Ectodermal cell (in vitro differentiated cells): ENCODE measurements at regions not wholly inside any gene's neighbourhood (a gene's known extent, or its start where the extent isn't known, plus 50 kb on each side); places are given as distances from the start of the nearest gene placed in this dataset.

ENCODE experiments used
- H3K27ac ChIP-seq: 2 replicates; pipeline ENCODE4 v1.7.0; 2013; ENCODE audit warnings: mild to moderate bottlenecking, low read depth, low read length; ENCODE audit not compliant: insufficient read depth, poor library complexity, severe bottlenecking
- H3K27me3 ChIP-seq: 2 replicates; pipeline ENCODE4 v1.7.0; 2013; ENCODE audit warnings: mild to moderate bottlenecking, low read length; ENCODE audit not compliant: insufficient read depth, control insufficient read depth, poor library complexity, severe bottlenecking
- H3K36me3 ChIP-seq: one replicate; pipeline ENCODE4 v1.7.0; 2013; ENCODE audit warnings: low read length; ENCODE audit not compliant: control insufficient read depth, insufficient read depth
- H3K4me1 ChIP-seq: one replicate; pipeline ENCODE4 v1.7.0; 2013; ENCODE audit warnings: low read length; ENCODE audit not compliant: control insufficient read depth, insufficient read depth
- H3K4me3 ChIP-seq: 2 replicates; pipeline ENCODE4 v1.7.0; 2013; ENCODE audit warnings: low read depth, low read length, control low read depth; ENCODE audit not compliant: insufficient read depth
- H3K9me3 ChIP-seq: 2 replicates; pipeline ENCODE4 v1.7.0; 2013; ENCODE audit warnings: mild to moderate bottlenecking, low read length, moderate library complexity; ENCODE audit not compliant: control insufficient read depth
- WGBS, 2 experiments: methylation state at CpG; one replicate each; pipeline ENCODE4 v1.1.7; 2013; ENCODE audit warnings: missing lambda C conversion rate in 2 of 2; 5-methylcytosine and 5-hydroxymethylcytosine counted together

DNA sequence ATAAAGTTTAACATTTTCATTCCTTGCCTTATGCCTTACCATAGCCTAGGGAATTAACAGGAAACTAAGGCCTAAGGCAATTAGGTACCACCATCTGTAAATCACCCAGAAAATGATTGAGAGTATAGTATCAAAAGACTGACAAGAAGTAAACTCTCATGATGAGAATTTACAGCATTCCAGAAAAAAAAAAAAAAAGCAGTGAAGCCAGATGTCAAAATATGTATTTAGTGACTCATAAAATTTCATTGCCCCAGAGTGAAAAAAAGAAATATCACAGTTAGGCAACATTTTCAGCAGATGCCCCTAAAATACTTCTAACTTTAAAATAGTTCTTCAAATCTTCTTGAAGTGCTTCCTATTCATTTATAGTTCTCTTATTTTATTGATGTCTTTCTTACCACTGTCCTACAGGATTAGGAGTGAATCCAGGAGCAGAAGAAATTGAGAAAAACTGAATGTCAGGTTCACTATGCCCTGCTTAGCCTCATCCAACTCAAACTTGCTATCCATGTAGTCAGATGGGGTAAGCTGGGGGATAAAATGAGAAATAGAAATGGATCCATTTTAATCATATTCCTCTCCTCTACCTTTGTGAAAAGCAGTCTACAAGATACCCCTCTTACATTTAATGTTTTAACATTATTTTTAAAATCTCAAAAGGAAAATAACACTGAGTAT is 57.3 kb upstream of the TANK start:
- Histone ChIP-seq H3K4me1 (no peaks in the 10 kb centered on the region), H3K27me3 (no peaks in the 10 kb centered on the region), H3K27ac (no peak overlapping the region), H3K9me3 (no peaks in the 10 kb centered on the region), H3K36me3 (no peaks in the 10 kb centered on the region), H3K4me3 (no peak overlapping the region)

DNA sequence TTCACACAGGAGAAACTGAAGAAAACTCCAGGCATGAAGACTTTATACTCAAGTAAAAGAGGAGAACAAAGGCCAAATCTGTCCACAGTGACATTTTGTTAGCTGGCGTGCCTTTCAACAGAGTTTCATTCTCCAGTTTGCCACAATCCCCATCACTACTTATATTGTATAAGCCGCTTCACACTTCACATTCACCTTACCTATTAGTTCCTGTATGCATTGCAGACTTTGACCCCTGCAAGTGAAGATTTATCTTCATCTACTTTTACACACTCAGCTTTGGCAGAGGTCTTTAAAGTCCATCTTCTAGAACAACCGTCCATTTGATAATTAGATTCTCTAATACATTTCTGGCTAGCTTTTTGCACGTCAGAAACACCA is 56.8 kb upstream of the TANK start:
- Histone ChIP-seq H3K27me3 (no peaks in the 10 kb centered on the region), H3K36me3 (no peaks in the 10 kb centered on the region), H3K4me1 (no peaks in the 10 kb centered on the region), H3K9me3 (no peaks in the 10 kb centered on the region), H3K4me3 (no peak overlapping the region), H3K27ac (no peak overlapping the region)
- WGBS, 2 experiments, result 94 to 97% methylated on average over 3 of the region's 4 CpGs

- H3K36me3 ChIP-seq, result no peaks in the 10 kb centered on the region
- H3K9me3 ChIP-seq, result no peaks in the 10 kb centered on the region
- H3K4me1 ChIP-seq, result no peaks in the 10 kb centered on the region
- H3K27ac ChIP-seq, result no peak overlapping the region
- H3K27me3 ChIP-seq, result no peaks in the 10 kb centered on the region
- 89% methylated on average over 5 of the region's 5 CpGs for WGBS, 2 experiments
- H3K4me3 ChIP-seq, result no peak overlapping the region
Measured at GRCh38 chr2:161104054-161104553, 56.1 kb upstream of the TANK start.

DNA sequence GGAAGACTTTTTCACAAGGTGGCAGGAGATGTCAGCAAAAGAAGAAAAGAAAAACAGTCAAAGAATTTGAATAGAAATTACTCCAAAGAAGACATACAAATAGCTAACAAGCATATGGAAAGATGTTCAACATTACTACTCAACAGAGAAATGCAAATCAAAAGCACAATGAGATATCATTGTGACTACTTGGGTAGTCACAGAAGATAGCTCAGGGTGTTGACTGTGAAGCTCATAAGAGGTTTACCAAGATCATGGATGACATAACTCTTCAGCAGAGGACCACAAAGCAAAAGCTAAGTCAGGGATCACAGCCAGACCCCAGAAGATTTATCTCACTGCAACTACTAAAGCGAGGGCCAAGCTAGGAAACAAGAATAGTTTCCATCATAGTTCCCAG is 53.0 kb upstream of the TANK start:
- no peaks in the 10 kb centered on the region for H3K4me1 ChIP-seq
- H3K36me3 ChIP-seq, result no peaks in the 10 kb centered on the region
- H3K4me3 ChIP-seq, result no peak overlapping the region
- H3K27ac ChIP-seq, result no peak overlapping the region
- H3K9me3 ChIP-seq, result no peaks in the 10 kb centered on the region
- 93 to 95% methylated on average over 1 of the region's 1 CpG for WGBS, 2 experiments
- no peaks in the 10 kb centered on the region for H3K27me3 ChIP-seq
